HCT116 (cell line): ENCODE measurements at regions not wholly inside any gene's neighbourhood (a gene's known extent, or its start where the extent isn't known, plus 50 kb on each side); places are given as distances from the start of the nearest gene placed in this dataset.

Experiments used
- ATAC-seq: fragments of 200-7000 bp; cut with Tn5 transposase; 2 replicates; pipeline ENCODE4 v1.9.1; 2020; ENCODE audit warnings: mild to moderate bottlenecking, moderate library complexity
- BruUV-seq: library from RNA; stranded (reverse); fragments of 400-500 nt; replicated peaks from 2 replicates; lab custom pipeline; 2021; lab: Mats Ljungman, UMichigan
- CTCF ChIA-PET: fragments of 300-600 bp; sonication (Branson Sonifier 250); formaldehyde crosslinking; loops from one replicate; lab custom pipeline; 2021; ENCODE audit warnings: antibody characterized with exemption; lab: Charles Lee
- POLR2A ChIA-PET: fragments of 300-600, 350-600 bp; sonication (Branson Sonifier 250); formaldehyde crosslinking; loops from one replicate; lab custom pipeline; 2021; ENCODE audit warnings: antibody characterized with exemption; lab: Charles Lee
- RAD21 ChIA-PET, 2 experiments: fragments of 300-600 bp; sonication (Branson Sonifier 250); formaldehyde crosslinking; loops; one replicate each; lab custom pipeline; 2023; ENCODE audit warnings: low total read pairs in 2 of 2; ENCODE audit not compliant: uncharacterized antibody in 2 of 2, unreplicated experiment in 2 of 2, low non-redundant PET in 1 of 2; lab: Charles Lee
- DNase-seq: peaks from one replicate; pipeline ENCODE4 v3.0.0-alpha.2; 2010; ENCODE audit warnings: low read depth, low spot score
- H2AFZ ChIP-seq: fragments of 200-600 bp; shearing (Covaris generic), sonication (generic); 2 replicates; pipeline ENCODE4 v1.6.1; 2017; ENCODE audit warnings: low read depth, mixed run types, mixed read lengths, antibody characterized with exemption, low read length; ENCODE audit not compliant: poor library complexity, severe bottlenecking
- H3K27ac ChIP-seq: 2 replicates; pipeline ENCODE4 v1.5.1; 2012; ENCODE audit warnings: low read depth, low read length
- H3K27me3 ChIP-seq: fragments of 200-600 bp; sonication (generic); 2 replicates; pipeline ENCODE4 v1.6.1; 2016; ENCODE audit warnings: mixed run types, low read length, mixed read lengths; ENCODE audit not compliant: insufficient read depth
- H3K36me3 ChIP-seq, 2 experiments: fragments of 200-500 bp in 1 of 2; fragments of 200-600 bp in 1 of 2; sonication (Bioruptor generic) in 1 of 2; sonication (generic) in 1 of 2; 2 replicates each; pipeline versions ENCODE4 v1.5.1 to v1.6.1; 2014 to 2016; ENCODE audit warnings: low read length in 2 of 2, inconsistent platforms in 1 of 2, mixed read lengths in 1 of 2, mixed run types in 1 of 2; ENCODE audit not compliant: insufficient read depth in 2 of 2, control insufficient read depth in 1 of 2
- H3K4me1 ChIP-seq, 2 experiments: fragments of 200-600 bp in 1 of 2; sonication (generic) in 1 of 2; 2 replicates each; pipeline versions ENCODE4 v1.5.1 to v1.6.1; 2012 to 2017; ENCODE audit warnings: low read length in 2 of 2, inconsistent platforms in 1 of 2, mild to moderate bottlenecking in 1 of 2, mixed read lengths in 1 of 2, mixed run types in 1 of 2, moderate library complexity in 1 of 2; ENCODE audit not compliant: insufficient read depth in 2 of 2, control insufficient read depth in 1 of 2
- H3K4me2 ChIP-seq: fragments of 200-600 bp; sonication (generic); 2 replicates; pipeline ENCODE4 v1.6.1; 2017; ENCODE audit warnings: mixed run types, low read length, mixed read lengths
- H3K4me3 ChIP-seq, 2 experiments: fragments of 200-600 bp in 1 of 2; sonication (generic) in 1 of 2; replicated peaks in 1 of 2; 2 replicates each; pipeline ENCODE4 v1.5.1; 2011 to 2016; ENCODE audit warnings: low read length in 2 of 2, control low read depth in 1 of 2, low read depth in 1 of 2, mild to moderate bottlenecking in 1 of 2, mixed read lengths in 1 of 2, mixed run types in 1 of 2
- H3K79me2 ChIP-seq: fragments of 200-600 bp; sonication (generic); 2 replicates; pipeline ENCODE4 v1.6.1; 2017; ENCODE audit warnings: mild to moderate bottlenecking, mixed run types, low read length, moderate library complexity, mixed read lengths; ENCODE audit not compliant: insufficient read depth
- H3K9ac ChIP-seq: fragments of 200-600 bp; sonication (generic); 2 replicates; pipeline ENCODE4 v1.6.1; 2016; ENCODE audit warnings: low read length, mixed read lengths
- H3K9me2 ChIP-seq: fragments of 200-600 bp; sonication (generic), shearing (Covaris generic); 2 replicates; pipeline ENCODE4 v1.6.1; 2017; ENCODE audit warnings: mixed run types, mild to moderate bottlenecking, moderate library complexity; ENCODE audit not compliant: insufficient read depth
- H3K9me3 ChIP-seq, 2 experiments: fragments of 200-500 bp in 1 of 2; fragments of 200-600 bp in 1 of 2; sonication (Bioruptor generic) in 1 of 2; sonication (generic) in 1 of 2; 2 replicates each; pipeline ENCODE4 v1.6.1; 2014 to 2017; ENCODE audit warnings: low read length in 2 of 2, mixed read lengths in 2 of 2, inconsistent platforms in 1 of 2, low read depth in 1 of 2, mild to moderate bottlenecking in 1 of 2, mixed run types in 1 of 2, moderate library complexity in 1 of 2; ENCODE audit not compliant: control insufficient read depth in 1 of 2, insufficient read depth in 1 of 2
- H4K20me1 ChIP-seq: fragments of 200-600 bp; sonication (generic), shearing (Covaris generic); 2 replicates; pipeline ENCODE4 v1.6.1; 2017; ENCODE audit warnings: mixed run types, mild to moderate bottlenecking, moderate library complexity; ENCODE audit not compliant: insufficient read depth
- EGR1 ChIP-seq: IDR thresholded peaks from 2 replicates; pipeline ENCODE4 v1.6.1; 2012; ENCODE audit warnings: low read depth
- ELF1 ChIP-seq: IDR thresholded peaks from 2 replicates; pipeline ENCODE4 v1.6.1; 2012; ENCODE audit warnings: low read depth, borderline replicate concordance
- EZH2phosphoT487 ChIP-seq: fragments of 200-600 bp; IDR thresholded peaks from 2 replicates; pipeline ENCODE4 v1.6.1; 2018; ENCODE audit warnings: antibody characterized with exemption, borderline replicate concordance
- SIN3A ChIP-seq: IDR thresholded peaks from 2 replicates; pipeline ENCODE4 v1.6.1; 2012; ENCODE audit warnings: low read depth
- SRF ChIP-seq: IDR thresholded peaks from 2 replicates; pipeline ENCODE4 v1.6.1; 2012; ENCODE audit warnings: low read depth
- ZFX ChIP-seq: fragments of 450-650 bp; IDR thresholded peaks from 2 replicates; pipeline ENCODE4 v1.6.1; 2017
- intact Hi-C: fragments of 100-400 bp; cut with micrococcal nuclease; formaldehyde crosslinking; loops from 2 replicates; pipeline ENCODE4 v1.10.0; 2022

GRCh38 chr14:94921882-94922585 lies 152.1 kb upstream of the GSC start:
- H3K27ac ChIP-seq = no peak overlapping the region
- no peak for DNase-seq
- no peak overlapping the region for H3K4me2 ChIP-seq
- BruUV-seq = no TSS peak
- H4K20me1 ChIP-seq = no peaks in the 10 kb centered on the region
- ChIA-PET RAD21 (no interaction called here), POLR2A (no interaction called here), CTCF (no interaction called here)
- no peak overlapping the region for H3K4me3 ChIP-seq
- no peaks in the 10 kb centered on the region for H3K9me3 ChIP-seq
- no peak for TF ChIP-seq ZFX
- no peak overlapping the region for H2AFZ ChIP-seq
- no peak for ATAC-seq
- H3K36me3 ChIP-seq = no peaks in the 10 kb centered on the region
- H3K79me2 ChIP-seq = no peaks in the 10 kb centered on the region
- peaks cover 2 to 8% of the 10 kb centered on the region in 2 experiments; a peak in 2 of 4 replicates for H3K4me1 ChIP-seq
- H3K27me3 ChIP-seq = peaks cover 3% of the 10 kb centered on the region; the same call in 1 of the 2 replicates
- no peaks in the 10 kb centered on the region for H3K9me2 ChIP-seq
- H3K9ac ChIP-seq = no peak overlapping the region
- intact Hi-C loops = no loop called here

GRCh38 chr14:94921456-94921855 lies 151.5 kb upstream of the GSC start:
- Histone ChIP-seq H4K20me1 (no peaks in the 10 kb centered on the region), H3K4me1 (peaks cover 2 to 8% of the 10 kb centered on the region in 2 experiments; a peak in 2 of 4 replicates)
- TF ChIP-seq EGR1 = no peak
- TF ChIP-seq ELF1 = no peak
- TF ChIP-seq EZH2phosphoT487 = no peak
- TF ChIP-seq SIN3A = no peak
- no peak for TF ChIP-seq SRF
- TF ChIP-seq, all 23 proteins: peak for 0
- ATAC-seq = no peak
- H3K27me3 ChIP-seq = peaks cover 8% of the 10 kb centered on the region; the same call in 1 of the 2 replicates
- H3K36me3 ChIP-seq = no peaks in the 10 kb centered on the region
- ChIA-PET RAD21 (no interaction called here), POLR2A (no interaction called here), CTCF (no interaction called here)
- no peak overlapping the region for H3K27ac ChIP-seq
- no peak overlapping the region for H3K4me3 ChIP-seq
- no peaks in the 10 kb centered on the region for H3K9me3 ChIP-seq
- intact Hi-C loops = no loop called here
- H3K9ac ChIP-seq = no peak overlapping the region
- H3K79me2 ChIP-seq = no peaks in the 10 kb centered on the region
- H3K4me2 ChIP-seq = no peak overlapping the region
- H2AFZ ChIP-seq = no peak overlapping the region
- no peak for DNase-seq
- H3K9me2 ChIP-seq = no peaks in the 10 kb centered on the region
- BruUV-seq = no TSS peak
